ENCODE measurements at regions not wholly inside any gene's neighbourhood (a gene's known extent, or its start where the extent isn't known, plus 50 kb on each side); places are given as distances from the start of the nearest gene placed in this dataset.

- in situ Hi-C loops (cut with HindIII; ENCODE audit: low pct_unique_long_range_greater_than_20kb, low sequenced_read_pairs) = no loop called here
- DNase-seq (ENCODE audit: low read depth, low spot score) = no peak
Measured at GRCh38 chr13:94968757-94969086, 256.4 kb upstream of the SOX21 start.

GRCh38 chr13:94968040-94968756, 255.9 kb upstream of the SOX21 start:
- no peak for DNase-seq (ENCODE audit: low read depth, low spot score)
- in situ Hi-C loops (cut with HindIII; ENCODE audit: low pct_unique_long_range_greater_than_20kb, low sequenced_read_pairs) = no loop called here

GRCh38 chr13:94967183-94968039, 255.1 kb upstream of the SOX21 start:
- no peak for DNase-seq (ENCODE audit: low read depth, low spot score)
- in situ Hi-C loops (cut with HindIII; ENCODE audit: low pct_unique_long_range_greater_than_20kb, low sequenced_read_pairs) = no loop called here

- in situ Hi-C loops (cut with HindIII; ENCODE audit: low pct_unique_long_range_greater_than_20kb, low sequenced_read_pairs) = no loop called here
- DNase-seq (ENCODE audit: low read depth, low spot score) = no peak
Measured at GRCh38 chr13:94966422-94966955, 254.1 kb upstream of the SOX21 start.

GRCh38 chr13:94959626-94960025, 247.3 kb upstream of the SOX21 start:
- no peak for DNase-seq (ENCODE audit: low read depth, low spot score)
- in situ Hi-C loops (cut with HindIII; ENCODE audit: low pct_unique_long_range_greater_than_20kb, low sequenced_read_pairs) = no loop called here

- DNase-seq (ENCODE audit: low read depth, low spot score) = no peak
- in situ Hi-C loops (cut with HindIII; ENCODE audit: low pct_unique_long_range_greater_than_20kb, low sequenced_read_pairs) = no loop called here
Measured at GRCh38 chr13:94956417-94957110, 244.2 kb upstream of the SOX21 start.

GRCh38 chr13:94952787-94953186, 240.4 kb upstream of the SOX21 start:
- in situ Hi-C loops (cut with HindIII; ENCODE audit: low pct_unique_long_range_greater_than_20kb, low sequenced_read_pairs) = no loop called here
- DNase-seq (ENCODE audit: low read depth, low spot score) = no peak

- in situ Hi-C loops (cut with HindIII; ENCODE audit: low pct_unique_long_range_greater_than_20kb, low sequenced_read_pairs) = no loop called here
- no peak for DNase-seq (ENCODE audit: low read depth, low spot score)
Measured at GRCh38 chr13:94950303-94950702, 238.0 kb upstream of the SOX21 start.

GRCh38 chr13:94947965-94948371, 235.6 kb upstream of the SOX21 start:
- peak; percentile 98 for DNase-seq (ENCODE audit: low read depth, low spot score)
- in situ Hi-C loops (cut with HindIII; ENCODE audit: low pct_unique_long_range_greater_than_20kb, low sequenced_read_pairs) = no loop called here

- peak; percentile 19 for DNase-seq (ENCODE audit: low read depth, low spot score)
- in situ Hi-C loops (cut with HindIII; ENCODE audit: low pct_unique_long_range_greater_than_20kb, low sequenced_read_pairs) = no loop called here
Measured at GRCh38 chr13:94947392-94947791, 235.0 kb upstream of the SOX21 start.

- DNase-seq (ENCODE audit: low read depth, low spot score) = no peak
- in situ Hi-C loops (cut with HindIII; ENCODE audit: low pct_unique_long_range_greater_than_20kb, low sequenced_read_pairs) = no loop called here
Measured at GRCh38 chr13:94946039-94946438, 233.7 kb upstream of the SOX21 start.

- DNase-seq (ENCODE audit: low read depth, low spot score) = no peak
- in situ Hi-C loops (cut with HindIII; ENCODE audit: low pct_unique_long_range_greater_than_20kb, low sequenced_read_pairs) = no loop called here
Measured at GRCh38 chr13:94938124-94938523, 225.8 kb upstream of the SOX21 start.

GRCh38 chr13:94936633-94937032, 224.3 kb upstream of the SOX21 start:
- DNase-seq (ENCODE audit: low read depth, low spot score) = no peak
- in situ Hi-C loops (cut with HindIII; ENCODE audit: low pct_unique_long_range_greater_than_20kb, low sequenced_read_pairs) = no loop called here

GRCh38 chr13:94933936-94934335, 221.6 kb upstream of the SOX21 start:
- no peak for DNase-seq (ENCODE audit: low read depth, low spot score)
- in situ Hi-C loops (cut with HindIII; ENCODE audit: low pct_unique_long_range_greater_than_20kb, low sequenced_read_pairs) = no loop called here

- in situ Hi-C loops (cut with HindIII; ENCODE audit: low pct_unique_long_range_greater_than_20kb, low sequenced_read_pairs) = no loop called here
- DNase-seq (ENCODE audit: low read depth, low spot score) = no peak
Measured at GRCh38 chr13:94933230-94933751, 220.9 kb upstream of the SOX21 start.

- no peak for DNase-seq (ENCODE audit: low read depth, low spot score)
- in situ Hi-C loops (cut with HindIII; ENCODE audit: low pct_unique_long_range_greater_than_20kb, low sequenced_read_pairs) = no loop called here
Measured at GRCh38 chr13:94928127-94928775, 215.9 kb upstream of the SOX21 start.

GRCh38 chr13:94925263-94925662, 212.9 kb upstream of the SOX21 start:
- no peak for DNase-seq (ENCODE audit: low read depth, low spot score)
- in situ Hi-C loops (cut with HindIII; ENCODE audit: low pct_unique_long_range_greater_than_20kb, low sequenced_read_pairs) = no loop called here

GRCh38 chr13:94921181-94921580, 208.8 kb upstream of the SOX21 start:
- in situ Hi-C loops (cut with HindIII; ENCODE audit: low pct_unique_long_range_greater_than_20kb, low sequenced_read_pairs) = no loop called here
- DNase-seq (ENCODE audit: low read depth, low spot score) = no peak

Measured in SK-MEL-5 (cell line).